HCT116 (cell line): ENCODE measurements at regions not wholly inside any gene's neighbourhood (a gene's known extent, or its start where the extent isn't known, plus 50 kb on each side); places are given as distances from the start of the nearest gene placed in this dataset.

ENCODE experiments used
- ATAC-seq: fragments of 200-7000 bp; cut with Tn5 transposase; 2 replicates; pipeline ENCODE4 v1.9.1; 2020; ENCODE audit warnings: mild to moderate bottlenecking, moderate library complexity
- BruUV-seq: library from RNA; stranded (reverse); fragments of 400-500 nt; replicated peaks from 2 replicates; lab custom pipeline; 2021; lab: Mats Ljungman, UMichigan
- CTCF ChIA-PET: fragments of 300-600 bp; sonication (Branson Sonifier 250); formaldehyde crosslinking; loops from one replicate; lab custom pipeline; 2021; ENCODE audit warnings: antibody characterized with exemption; lab: Charles Lee
- POLR2A ChIA-PET: fragments of 300-600, 350-600 bp; sonication (Branson Sonifier 250); formaldehyde crosslinking; loops from one replicate; lab custom pipeline; 2021; ENCODE audit warnings: antibody characterized with exemption; lab: Charles Lee
- RAD21 ChIA-PET, 2 experiments: fragments of 300-600 bp; sonication (Branson Sonifier 250); formaldehyde crosslinking; loops; one replicate each; lab custom pipeline; 2023; ENCODE audit warnings: low total read pairs in 2 of 2; ENCODE audit not compliant: uncharacterized antibody in 2 of 2, unreplicated experiment in 2 of 2, low non-redundant PET in 1 of 2; lab: Charles Lee
- DNase-seq: peaks from one replicate; pipeline ENCODE4 v3.0.0-alpha.2; 2010; ENCODE audit warnings: low read depth, low spot score
- H2AFZ ChIP-seq: fragments of 200-600 bp; shearing (Covaris generic), sonication (generic); 2 replicates; pipeline ENCODE4 v1.6.1; 2017; ENCODE audit warnings: low read depth, mixed run types, mixed read lengths, antibody characterized with exemption, low read length; ENCODE audit not compliant: poor library complexity, severe bottlenecking
- H3K27ac ChIP-seq: 2 replicates; pipeline ENCODE4 v1.5.1; 2012; ENCODE audit warnings: low read depth, low read length
- H3K27me3 ChIP-seq: fragments of 200-600 bp; sonication (generic); 2 replicates; pipeline ENCODE4 v1.6.1; 2016; ENCODE audit warnings: mixed run types, low read length, mixed read lengths; ENCODE audit not compliant: insufficient read depth
- H3K36me3 ChIP-seq, 2 experiments: fragments of 200-500 bp in 1 of 2; fragments of 200-600 bp in 1 of 2; sonication (Bioruptor generic) in 1 of 2; sonication (generic) in 1 of 2; 2 replicates each; pipeline versions ENCODE4 v1.5.1 to v1.6.1; 2014 to 2016; ENCODE audit warnings: low read length in 2 of 2, inconsistent platforms in 1 of 2, mixed read lengths in 1 of 2, mixed run types in 1 of 2; ENCODE audit not compliant: insufficient read depth in 2 of 2, control insufficient read depth in 1 of 2
- H3K4me1 ChIP-seq, 2 experiments: fragments of 200-600 bp in 1 of 2; sonication (generic) in 1 of 2; 2 replicates each; pipeline versions ENCODE4 v1.5.1 to v1.6.1; 2012 to 2017; ENCODE audit warnings: low read length in 2 of 2, inconsistent platforms in 1 of 2, mild to moderate bottlenecking in 1 of 2, mixed read lengths in 1 of 2, mixed run types in 1 of 2, moderate library complexity in 1 of 2; ENCODE audit not compliant: insufficient read depth in 2 of 2, control insufficient read depth in 1 of 2
- H3K4me2 ChIP-seq: fragments of 200-600 bp; sonication (generic); 2 replicates; pipeline ENCODE4 v1.6.1; 2017; ENCODE audit warnings: mixed run types, low read length, mixed read lengths
- H3K4me3 ChIP-seq, 2 experiments: fragments of 200-600 bp in 1 of 2; sonication (generic) in 1 of 2; replicated peaks in 1 of 2; 2 replicates each; pipeline ENCODE4 v1.5.1; 2011 to 2016; ENCODE audit warnings: low read length in 2 of 2, control low read depth in 1 of 2, low read depth in 1 of 2, mild to moderate bottlenecking in 1 of 2, mixed read lengths in 1 of 2, mixed run types in 1 of 2
- H3K79me2 ChIP-seq: fragments of 200-600 bp; sonication (generic); 2 replicates; pipeline ENCODE4 v1.6.1; 2017; ENCODE audit warnings: mild to moderate bottlenecking, mixed run types, low read length, moderate library complexity, mixed read lengths; ENCODE audit not compliant: insufficient read depth
- H3K9ac ChIP-seq: fragments of 200-600 bp; sonication (generic); 2 replicates; pipeline ENCODE4 v1.6.1; 2016; ENCODE audit warnings: low read length, mixed read lengths
- H3K9me2 ChIP-seq: fragments of 200-600 bp; sonication (generic), shearing (Covaris generic); 2 replicates; pipeline ENCODE4 v1.6.1; 2017; ENCODE audit warnings: mixed run types, mild to moderate bottlenecking, moderate library complexity; ENCODE audit not compliant: insufficient read depth
- H3K9me3 ChIP-seq, 2 experiments: fragments of 200-500 bp in 1 of 2; fragments of 200-600 bp in 1 of 2; sonication (Bioruptor generic) in 1 of 2; sonication (generic) in 1 of 2; 2 replicates each; pipeline ENCODE4 v1.6.1; 2014 to 2017; ENCODE audit warnings: low read length in 2 of 2, mixed read lengths in 2 of 2, inconsistent platforms in 1 of 2, low read depth in 1 of 2, mild to moderate bottlenecking in 1 of 2, mixed run types in 1 of 2, moderate library complexity in 1 of 2; ENCODE audit not compliant: control insufficient read depth in 1 of 2, insufficient read depth in 1 of 2
- H4K20me1 ChIP-seq: fragments of 200-600 bp; sonication (generic), shearing (Covaris generic); 2 replicates; pipeline ENCODE4 v1.6.1; 2017; ENCODE audit warnings: mixed run types, mild to moderate bottlenecking, moderate library complexity; ENCODE audit not compliant: insufficient read depth
- ATF3 ChIP-seq: IDR thresholded peaks from 2 replicates; pipeline ENCODE4 v1.6.1; 2012
- CBX3 ChIP-seq: IDR thresholded peaks from 2 replicates; pipeline ENCODE4 v1.6.1; 2012; ENCODE audit warnings: low read depth
- CTCF ChIP-seq, 3 experiments: fragments of 200-600 bp in 1 of 3; sonication (generic) in 1 of 3; IDR thresholded peaks in 2 of 3; conservative IDR thresholded peaks in 1 of 3; 2 replicates each; pipeline ENCODE4 v1.5.1; 2012 to 2017; ENCODE audit warnings: low read depth in 2 of 3, low read length in 2 of 3, antibody characterized with exemption in 1 of 3, borderline replicate concordance in 1 of 3, control low read depth in 1 of 3, mild to moderate bottlenecking in 1 of 3, mixed read lengths in 1 of 3, mixed run types in 1 of 3, moderate library complexity in 1 of 3; ENCODE audit not compliant: insufficient read depth in 1 of 3
- ELF1 ChIP-seq: IDR thresholded peaks from 2 replicates; pipeline ENCODE4 v1.6.1; 2012; ENCODE audit warnings: low read depth, borderline replicate concordance
- EZH2 ChIP-seq: fragments of 200-600 bp; sonication (generic); IDR thresholded peaks from 2 replicates; pipeline ENCODE4 v1.6.1; 2017; ENCODE audit warnings: antibody characterized with exemption, mixed run types
- EZH2phosphoT487 ChIP-seq: fragments of 200-600 bp; IDR thresholded peaks from 2 replicates; pipeline ENCODE4 v1.6.1; 2018; ENCODE audit warnings: antibody characterized with exemption, borderline replicate concordance
- JUND ChIP-seq: IDR thresholded peaks from 2 replicates; pipeline ENCODE4 v1.6.1; 2012
- MAX ChIP-seq: IDR thresholded peaks from 2 replicates; pipeline ENCODE4 v1.6.1; 2012
- POLR2A ChIP-seq: IDR thresholded peaks from 2 replicates; pipeline ENCODE4 v1.7.0; 2011; ENCODE audit warnings: borderline replicate concordance; ENCODE audit not compliant: insufficient read depth, insufficient read length; ENCODE audit errors: extremely low read depth
- RAD21 ChIP-seq: IDR thresholded peaks from 2 replicates; pipeline ENCODE4 v1.6.1; 2012; ENCODE audit warnings: low read depth, mild to moderate bottlenecking
- SP1 ChIP-seq: IDR thresholded peaks from 2 replicates; pipeline ENCODE4 v1.6.1; 2012; ENCODE audit warnings: low read depth
- SRF ChIP-seq: IDR thresholded peaks from 2 replicates; pipeline ENCODE4 v1.6.1; 2012; ENCODE audit warnings: low read depth
- YY1 ChIP-seq: IDR thresholded peaks from 2 replicates; pipeline ENCODE4 v1.6.1; 2011; ENCODE audit warnings: low read length, low read depth, moderate library complexity, mild to moderate bottlenecking; ENCODE audit not compliant: insufficient replicate concordance; ENCODE audit errors: extremely low read depth
- ZBTB33 ChIP-seq: IDR thresholded peaks from 2 replicates; pipeline ENCODE4 v1.6.1; 2011; ENCODE audit warnings: mild to moderate bottlenecking, low read length, moderate library complexity; ENCODE audit not compliant: insufficient replicate concordance; ENCODE audit errors: extremely low read depth
- ZFX ChIP-seq: fragments of 450-650 bp; IDR thresholded peaks from 2 replicates; pipeline ENCODE4 v1.6.1; 2017
- ZNF274 ChIP-seq: fragments of 200-500 bp; sonication (Bioruptor generic); IDR thresholded peaks from 2 replicates; pipeline ENCODE4 v1.6.1; 2014; ENCODE audit warnings: mild to moderate bottlenecking, low read depth, low read length, inconsistent platforms
- intact Hi-C: fragments of 100-400 bp; cut with micrococcal nuclease; formaldehyde crosslinking; loops from 2 replicates; pipeline ENCODE4 v1.10.0; 2022

GRCh38 chr6:45816674-45817297 is 198.9 kb downstream of the CLIC5 start:
- no peak overlapping the region for H3K27ac ChIP-seq
- H3K4me1 ChIP-seq, result no peaks in the 10 kb centered on the region
- H3K9ac ChIP-seq, result no peak overlapping the region
- no peaks in the 10 kb centered on the region for H3K27me3 ChIP-seq
- no peaks in the 10 kb centered on the region for H3K36me3 ChIP-seq
- H4K20me1 ChIP-seq, result no peaks in the 10 kb centered on the region
- no peaks in the 10 kb centered on the region for H3K9me2 ChIP-seq
- DNase-seq (no peak), ATAC-seq (no peak)
- H2AFZ ChIP-seq, result no peak overlapping the region
- no peaks in the 10 kb centered on the region for H3K9me3 ChIP-seq
- no peak overlapping the region for H3K4me2 ChIP-seq
- TF ChIP-seq YY1, result no peak
- TF ChIP-seq ELF1, result no peak
- TF ChIP-seq ZBTB33, result no peak
- TF ChIP-seq EZH2phosphoT487, result no peak
- TF ChIP-seq RAD21, result no peak
- TF ChIP-seq ATF3, result no peak
- no peak for TF ChIP-seq SRF
- no peak for TF ChIP-seq CBX3
- no peak for TF ChIP-seq POLR2A
- TF ChIP-seq CTCF (IDR thresholded peaks at IDR 0.05 in 2 of 3, conservative IDR thresholded peaks at IDR 0.05 in 1 of 3; ENCODE audit: borderline replicate concordance in 1 of 3, insufficient read depth in 1 of 3, low read depth in 2 of 3, low read length in 2 of 3), result no peak
- no peak for TF ChIP-seq ZNF274
- no peak for TF ChIP-seq JUND
- no peak for TF ChIP-seq SP1
- TF ChIP-seq MAX, result no peak
- TF ChIP-seq EZH2, result no peak
- TF ChIP-seq ZFX, result no peak
- no TSS peak for BruUV-seq
- ChIA-PET CTCF (no interaction called here), POLR2A (no interaction called here), RAD21 (no interaction called here)
- H3K79me2 ChIP-seq, result no peaks in the 10 kb centered on the region
- no peak overlapping the region for H3K4me3 ChIP-seq
- intact Hi-C loops, result no loop called here
